DMS79 treated with DMSO at 0.1 percent for 48 hours (cell line): ENCODE measurements at regions not wholly inside any gene's neighbourhood (a gene's known extent, or its start where the extent isn't known, plus 50 kb on each side); places are given as distances from the start of the nearest gene placed in this dataset.
"Not testable (repeated sequence)": the region's sequence is repeated elsewhere in the genome, so short reads cannot be mapped to it uniquely, and the experiment has no call there.

ENCODE experiments used
- DNase-seq: peaks from one replicate; lab custom pipeline; 2025; lab: John Stamatoyannopoulos, UW

- DNase-seq, result no peak
Observed at GRCh38 chr14:85156319-85156718, 373.6 kb upstream of the FLRT2 start.

- peak; percentile 77 for DNase-seq
Observed at GRCh38 chr14:85159726-85160125, 370.2 kb upstream of the FLRT2 start.

GRCh38 chr14:85165094-85165493 lies 364.9 kb upstream of the FLRT2 start:
- no peak for DNase-seq

DNA sequence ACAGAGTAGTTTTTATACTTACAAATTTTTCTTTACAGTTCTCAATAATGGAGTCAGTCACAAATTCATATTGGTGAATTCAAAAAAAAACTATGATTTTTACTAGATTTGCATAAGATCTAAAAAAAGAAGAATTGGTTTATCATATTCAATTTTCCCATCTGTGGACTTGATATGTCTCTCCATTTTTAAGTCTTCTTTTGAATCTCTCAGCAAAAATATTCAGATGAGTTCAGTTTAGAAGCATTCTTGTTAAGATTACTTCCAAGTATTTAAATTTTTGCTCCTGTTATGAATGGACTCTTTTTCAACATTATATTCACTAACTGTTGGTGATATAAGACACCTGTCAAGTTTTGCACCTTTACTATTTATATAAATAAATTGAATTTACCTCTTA lies 360.6 kb upstream of the FLRT2 start:
- DNase-seq, result no peak

DNA sequence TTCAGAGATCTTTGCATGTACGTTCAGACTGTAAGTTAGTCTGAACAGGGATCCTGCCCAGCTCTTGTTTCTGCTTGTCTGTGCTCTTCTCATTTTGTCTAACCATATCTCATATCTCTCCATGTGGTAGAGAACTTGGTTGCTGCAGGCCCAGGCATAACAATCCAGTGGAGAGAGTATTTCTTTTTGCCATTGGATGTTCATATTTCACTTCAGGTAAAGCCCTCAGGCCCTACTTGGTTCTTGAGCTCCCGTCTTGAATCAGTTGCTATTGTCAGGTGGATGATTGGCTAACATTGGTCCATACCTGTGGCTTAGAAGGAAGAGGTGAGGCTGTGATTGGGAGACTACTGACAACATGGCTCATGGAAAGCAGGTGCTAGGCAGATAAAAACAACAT lies 357.7 kb upstream of the FLRT2 start:
- DNase-seq, result no peak

DNA sequence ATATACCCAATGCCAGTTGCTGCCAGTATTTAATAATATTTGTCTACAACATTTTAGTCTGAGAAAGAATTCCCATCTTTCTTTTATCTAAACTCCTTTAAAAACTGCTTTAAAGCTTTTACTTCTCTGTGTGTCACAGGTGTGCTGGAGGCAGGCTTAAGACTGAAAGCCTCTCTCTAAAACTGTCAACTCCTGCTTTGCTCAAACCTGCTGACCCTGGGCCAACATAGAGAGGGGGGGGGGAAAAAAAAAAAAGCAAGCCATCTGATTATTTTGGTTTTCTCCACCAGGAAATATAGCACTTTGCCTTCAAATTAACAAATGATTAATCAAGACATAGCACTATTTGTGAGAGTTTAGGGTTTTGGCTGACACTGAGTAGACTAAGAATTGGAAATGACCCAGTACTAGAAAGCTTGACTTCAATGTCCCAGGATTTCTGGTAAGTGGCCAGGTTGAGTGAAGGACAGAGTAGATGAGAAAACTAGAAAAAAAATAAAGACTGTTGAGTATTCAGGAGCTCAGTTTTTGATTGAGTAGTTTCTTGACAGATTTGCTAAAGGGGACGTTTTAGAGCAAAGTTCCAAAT lies 357.0 kb upstream of the FLRT2 start:
- DNase-seq, result no peak

DNA sequence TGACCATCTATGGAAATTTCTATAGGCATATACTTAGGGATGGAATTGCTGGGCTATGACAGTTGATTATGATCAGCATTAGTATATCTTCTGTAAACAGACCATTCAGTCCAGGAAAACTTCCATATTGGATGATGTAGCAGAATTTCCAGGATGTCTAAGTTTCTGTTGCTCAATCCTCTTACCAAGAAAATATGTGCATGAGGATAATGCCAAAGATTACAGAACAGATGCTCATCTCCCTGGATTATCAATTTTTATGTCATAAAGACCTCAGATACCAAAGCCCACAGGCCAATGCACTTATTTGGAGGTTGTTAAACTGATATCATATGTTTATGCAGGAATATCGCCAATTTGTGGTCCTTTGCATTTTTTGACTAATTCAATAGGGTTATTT lies 354.4 kb upstream of the FLRT2 start:
- no peak for DNase-seq

GRCh38 chr14:85178864-85179263 lies 351.1 kb upstream of the FLRT2 start:
- DNase-seq, result no peak

DNA sequence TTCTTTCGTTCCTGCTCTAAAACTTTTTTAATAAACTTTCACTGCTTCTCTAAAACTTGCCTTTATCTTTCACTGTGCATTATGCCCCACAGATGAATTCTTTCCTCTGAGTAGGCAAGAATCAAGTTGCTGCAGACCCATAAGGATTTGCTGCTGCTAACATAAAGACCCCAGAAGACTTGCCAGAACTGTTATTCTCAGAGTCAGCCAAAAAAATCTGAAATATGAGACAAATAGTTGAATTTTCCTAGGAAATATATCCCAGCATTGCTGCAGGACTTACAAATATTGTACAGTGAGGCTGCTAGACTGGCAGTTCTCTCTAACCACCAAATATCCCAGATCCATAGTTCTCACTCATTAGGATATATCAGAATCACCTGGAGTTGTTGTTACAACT lies 349.1 kb upstream of the FLRT2 start:
- no peak for DNase-seq

DNA sequence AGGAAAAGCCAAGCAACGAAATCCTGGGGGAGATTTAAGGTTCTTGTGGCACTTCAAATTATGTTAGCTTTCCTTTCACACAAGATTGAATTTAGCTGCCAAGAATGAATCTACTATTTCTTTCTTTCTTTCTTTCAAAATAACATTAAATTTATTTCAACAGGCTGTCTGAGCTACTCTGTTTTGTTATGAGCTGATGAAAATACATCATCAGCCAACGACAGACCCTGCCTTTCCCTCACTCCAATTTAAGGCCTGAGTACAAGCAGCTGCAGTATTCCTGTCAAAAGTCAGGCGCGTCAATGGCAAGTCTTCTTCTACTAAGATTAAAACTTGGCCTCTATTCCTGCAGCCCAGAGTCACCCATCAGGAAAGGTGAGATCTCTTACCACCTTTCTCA lies 347.7 kb upstream of the FLRT2 start:
- peak; percentile 59 for DNase-seq

DNA sequence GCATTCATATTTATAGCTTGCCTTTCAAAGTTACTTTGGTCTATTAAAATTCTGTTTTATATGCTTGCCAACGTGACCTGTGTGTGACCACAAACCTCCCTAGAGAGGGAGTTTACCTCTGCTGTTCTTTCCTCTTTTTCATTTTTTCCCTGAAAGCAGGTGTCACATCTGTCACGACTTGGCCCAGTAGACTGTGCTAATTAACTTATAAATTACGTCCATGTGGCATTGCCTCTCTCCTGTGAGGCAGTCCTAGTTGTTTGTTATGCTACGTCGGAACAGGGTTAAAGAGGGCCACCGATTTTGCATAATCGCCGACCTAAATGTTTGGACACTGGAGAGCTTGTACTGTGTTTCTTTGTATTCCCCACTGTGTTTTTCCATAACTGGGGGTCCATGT lies 343.9 kb upstream of the FLRT2 start:
- DNase-seq, result peak; percentile 21

DNA sequence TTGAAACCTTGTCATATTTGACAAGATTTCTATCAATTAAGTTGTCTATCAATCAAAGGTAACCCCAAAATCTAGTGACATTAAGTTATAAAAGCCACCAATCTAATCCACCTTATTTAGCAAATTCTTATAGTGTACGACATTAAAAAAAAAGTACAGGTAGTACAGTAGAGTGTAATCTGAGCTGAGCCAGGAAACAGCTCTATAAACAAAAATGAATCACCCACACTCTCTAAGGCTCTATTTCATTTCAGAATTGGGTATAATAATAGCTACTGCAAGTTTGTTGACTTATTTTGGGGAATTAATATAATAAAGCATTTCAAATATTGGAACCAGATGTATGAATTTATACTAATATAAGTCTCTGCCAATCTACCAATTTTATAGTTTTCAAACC lies 342.4 kb upstream of the FLRT2 start:
- DNase-seq, result no peak

- peak; percentile 32 for DNase-seq
Observed at GRCh38 chr14:85188836-85189235, 341.1 kb upstream of the FLRT2 start.

- not testable (repeated sequence) for DNase-seq
Observed at GRCh38 chr14:85189253-85189652, 340.7 kb upstream of the FLRT2 start.

- DNase-seq, result no peak
Observed at GRCh38 chr14:85190251-85190650, 339.7 kb upstream of the FLRT2 start.

DNA sequence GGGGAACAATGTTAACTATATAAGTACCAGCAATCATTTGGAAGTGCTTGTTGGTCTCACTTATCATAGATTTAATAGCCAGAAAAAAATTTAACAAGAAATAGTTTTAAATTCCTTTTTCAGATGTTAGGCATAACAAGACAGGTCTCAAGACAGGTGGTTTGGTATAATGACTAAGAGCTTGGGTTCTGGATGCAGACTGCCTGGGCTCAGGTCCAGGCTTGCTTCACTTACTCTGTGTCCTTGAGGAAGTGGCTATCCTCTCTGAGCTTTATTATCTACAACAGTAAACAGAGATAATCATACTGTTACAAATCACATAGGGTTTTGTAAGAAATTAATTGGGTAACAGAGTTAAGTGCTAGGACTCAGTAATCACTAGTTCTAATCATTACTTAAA lies 338.0 kb upstream of the FLRT2 start:
- DNase-seq, result no peak

DNA sequence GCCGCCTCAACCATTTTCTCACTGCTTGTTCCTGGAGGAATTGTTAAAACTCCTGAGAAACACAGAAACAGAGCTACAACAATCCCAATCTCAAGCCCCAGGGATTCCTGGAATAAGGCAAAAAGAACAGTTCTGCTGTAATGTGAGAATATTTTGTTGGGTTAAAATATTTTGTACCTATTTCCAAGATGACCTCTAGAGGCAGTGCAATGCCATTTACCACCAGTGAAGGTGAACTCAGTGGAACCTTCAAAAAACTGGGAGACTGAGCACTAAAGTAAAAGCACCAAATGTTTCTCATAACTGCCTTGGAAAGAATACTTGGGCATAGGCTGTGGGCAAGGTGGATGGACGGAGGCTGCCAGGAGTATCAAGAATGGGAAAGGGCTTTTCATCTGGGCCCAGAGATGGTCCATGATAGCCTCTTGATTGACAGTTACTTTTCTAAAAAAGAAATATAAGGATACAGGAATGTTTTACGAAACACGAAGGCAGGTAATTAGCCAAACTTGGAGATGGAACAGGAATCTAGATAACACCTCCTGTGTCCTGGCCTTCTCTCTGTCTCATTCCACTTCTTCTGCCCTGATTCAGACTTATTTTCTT lies 334.0 kb upstream of the FLRT2 start:
- no peak for DNase-seq

- DNase-seq, result no peak
Observed at GRCh38 chr14:85198001-85198400, 331.9 kb upstream of the FLRT2 start.

DNA sequence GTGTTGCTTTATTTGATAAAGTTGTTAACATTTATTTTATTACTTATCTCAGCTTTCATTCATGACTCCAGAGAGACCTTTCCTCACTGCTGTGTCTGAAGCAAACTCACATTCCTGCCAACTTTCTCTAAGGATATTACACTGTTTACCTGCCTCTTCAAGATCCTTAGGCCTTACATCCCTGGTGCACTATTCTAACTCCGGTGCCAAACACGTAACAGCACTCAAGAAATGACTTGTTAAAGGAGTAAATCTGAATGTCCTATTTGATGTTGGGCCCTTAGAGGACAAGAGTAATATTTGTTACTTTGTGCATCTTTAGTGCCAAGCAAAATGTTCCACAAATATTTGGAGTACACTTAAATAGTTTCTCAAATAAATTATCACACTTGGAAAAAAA lies 324.1 kb upstream of the FLRT2 start:
- DNase-seq, result peak; percentile 76

DNA sequence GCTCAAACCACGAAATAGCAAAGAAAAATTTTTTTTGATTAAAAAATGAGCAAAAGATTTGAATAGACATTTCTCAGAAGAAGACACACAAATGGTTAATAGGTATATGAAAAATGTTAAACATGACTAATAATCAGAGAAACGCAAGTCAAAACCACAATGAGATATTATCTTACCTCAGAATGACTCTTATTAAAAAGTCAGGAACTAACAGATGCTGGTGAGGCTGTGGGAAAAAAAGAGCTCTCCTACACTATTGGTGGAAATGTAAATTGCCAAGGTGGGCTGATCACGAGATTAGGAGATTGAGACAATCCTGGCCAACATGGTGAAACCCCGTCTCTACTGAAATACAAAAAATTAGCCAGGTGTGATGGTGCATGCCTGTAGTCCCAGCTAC lies 315.5 kb upstream of the FLRT2 start:
- DNase-seq, result no peak

GRCh38 chr14:85217412-85217811 lies 312.5 kb upstream of the FLRT2 start:
- DNase-seq, result no peak

- no peak for DNase-seq
Observed at GRCh38 chr14:85218982-85219381, 311.0 kb upstream of the FLRT2 start.

- DNase-seq, result no peak
Observed at GRCh38 chr14:85221832-85222231, 308.1 kb upstream of the FLRT2 start.

GRCh38 chr14:85222341-85222740 lies 307.6 kb upstream of the FLRT2 start:
- DNase-seq, result no peak
